GM12878 (cell line): ENCODE measurements at regions not wholly inside any gene's neighbourhood (a gene's known extent, or its start where the extent isn't known, plus 50 kb on each side); places are given as distances from the start of the nearest gene placed in this dataset.

ENCODE experiments used
- ATAC-seq: fragments of 200-7000 bp; cut with Tn5 transposase; 3 replicates; pipeline ENCODE4 v1.9.1; 2020; ENCODE audit warnings: mild to moderate bottlenecking, moderate library complexity
- BruUV-seq: library from RNA; stranded (reverse); fragments of 400-500 nt; replicated peaks from 2 replicates; lab custom pipeline; 2021; lab: Mats Ljungman, UMichigan
- CTCF ChIA-PET: fragments of 300-600 bp; sonication (Branson Sonifier 250); formaldehyde crosslinking; extraction: SDS; loops from one replicate; lab custom pipeline; 2021; ENCODE audit warnings: inconsistent platforms; lab: Yijun Ruan, JAX
- POLR2A ChIA-PET: fragments of 350-600 bp; formaldehyde crosslinking; extraction: SDS; loops from one replicate; lab custom pipeline; 2021; ENCODE audit warnings: inconsistent platforms; lab: Charles Lee
- RAD21 ChIA-PET: fragments of 300-600 bp; sonication (Branson Sonifier 250); formaldehyde crosslinking; loops from one replicate; lab custom pipeline; 2023; ENCODE audit warnings: antibody characterized with exemption; ENCODE audit not compliant: unreplicated experiment; lab: Charles Lee
- SMC1A ChIA-PET: fragments of 300-600 bp; sonication (Branson Sonifier 250); formaldehyde crosslinking; loops from one replicate; lab custom pipeline; 2023; ENCODE audit not compliant: unreplicated experiment, uncharacterized antibody; lab: Charles Lee
- DNase-seq: peaks from one replicate; pipeline ENCODE4 v3.0.0-alpha.2; 2011; ENCODE audit warnings: low read depth, low spot score
- FAIRE-seq: peaks from 3 replicates; lab custom pipeline; 2011; peaks lifted over from hg19 to GRCh38; lab: Jason Lieb, UNC
- H2AFZ ChIP-seq: 2 replicates; pipeline ENCODE4 v1.6.0; 2011; ENCODE audit warnings: low read depth, low read length, control low read depth; ENCODE audit not compliant: control insufficient read depth
- H3K27ac ChIP-seq: 2 replicates; pipeline ENCODE4 v1.5.1; 2011; ENCODE audit warnings: control low read depth; ENCODE audit not compliant: control insufficient read depth, insufficient read depth
- H3K27me3 ChIP-seq, 2 experiments: replicated peaks in 1 of 2; 2 replicates each; pipeline versions ENCODE4 v1.6.0 to v1.6.1; 2011; ENCODE audit warnings: low read length in 1 of 2; ENCODE audit not compliant: control insufficient read depth in 2 of 2, insufficient read depth in 2 of 2
- H3K36me3 ChIP-seq, 2 experiments: 2 replicates each; pipeline ENCODE4 v1.5.1; 2011; ENCODE audit warnings: low read length in 1 of 2; ENCODE audit not compliant: control insufficient read depth in 2 of 2, insufficient read depth in 2 of 2
- H3K4me1 ChIP-seq: 2 replicates; pipeline ENCODE4 v1.6.1; 2011; ENCODE audit warnings: mild to moderate bottlenecking, low read length, moderate library complexity, mixed read lengths; ENCODE audit not compliant: control insufficient read depth, insufficient read depth
- H3K4me2 ChIP-seq: 2 replicates; pipeline ENCODE4 v1.6.0; 2011; ENCODE audit warnings: control low read depth; ENCODE audit not compliant: control insufficient read depth, insufficient read depth
- H3K4me3 ChIP-seq: fragments of 200-600 bp; sonication (generic); 2 replicates; pipeline ENCODE4 v1.5.1; 2016
- H3K79me2 ChIP-seq: 2 replicates; pipeline ENCODE4 v1.6.0; 2011; ENCODE audit warnings: low read length; ENCODE audit not compliant: control insufficient read depth, insufficient read depth
- H3K9ac ChIP-seq: 2 replicates; pipeline ENCODE4 v1.8.0; 2011; ENCODE audit warnings: low read length, control low read depth, mixed read lengths; ENCODE audit not compliant: control insufficient read depth, insufficient read depth
- H3K9me3 ChIP-seq: replicated peaks from 3 replicates; pipeline ENCODE4 v1.5.1; 2011; ENCODE audit warnings: mild to moderate bottlenecking, low read length; ENCODE audit not compliant: control insufficient read depth, insufficient read depth
- H4K20me1 ChIP-seq: 2 replicates; pipeline ENCODE4 v1.6.0; 2011; ENCODE audit not compliant: control insufficient read depth, insufficient read depth
- ATF2 ChIP-seq: IDR thresholded peaks from 2 replicates; pipeline ENCODE4 v1.6.1; 2012; ENCODE audit warnings: low read length, inconsistent platforms
- ATF3 ChIP-seq: IDR thresholded peaks from 2 replicates; pipeline ENCODE4 v1.6.1; 2011; ENCODE audit warnings: low read depth, mild to moderate bottlenecking, low read length, moderate library complexity, borderline replicate concordance; ENCODE audit errors: extremely low read depth
- BMI1 ChIP-seq: fragments of 450-650 bp; IDR thresholded peaks from 2 replicates; pipeline ENCODE4 v1.6.1; 2016; ENCODE audit warnings: mild to moderate bottlenecking, moderate library complexity, borderline replicate concordance
- CBX3 ChIP-seq: fragments of 200-600 bp; sonication (generic); IDR thresholded peaks from 2 replicates; pipeline ENCODE4 v1.6.1; 2016; ENCODE audit warnings: low read depth, borderline replicate concordance
- CBX5 ChIP-seq: sonication (generic); IDR thresholded peaks from 2 replicates; pipeline ENCODE4 v1.6.1; 2016; ENCODE audit warnings: low read depth, moderate library complexity, mild to moderate bottlenecking, inconsistent platforms
- CREM ChIP-seq: IDR thresholded peaks from 2 replicates; pipeline ENCODE4 v1.6.1; 2014; ENCODE audit warnings: antibody characterized with exemption, low read depth
- E2F8 ChIP-seq: fragments of 450-650 bp; IDR thresholded peaks from 2 replicates; pipeline ENCODE4 v1.6.1; 2018; ENCODE audit warnings: mild to moderate bottlenecking, low read depth, moderate library complexity; ENCODE audit not compliant: partially characterized antibody
- ELK1 ChIP-seq: IDR thresholded peaks from 2 replicates; pipeline ENCODE4 v1.6.1; 2012; ENCODE audit warnings: low read depth, low read length, improper control_type of control experiment
- FOXM1 ChIP-seq: IDR thresholded peaks from 2 replicates; pipeline ENCODE4 v1.6.1; 2012; ENCODE audit warnings: low read depth, mild to moderate bottlenecking, inconsistent platforms, low read length, moderate library complexity
- MLLT1 ChIP-seq: fragments of 450-650 bp; IDR thresholded peaks from 2 replicates; pipeline ENCODE4 v1.6.1; 2016; ENCODE audit warnings: mild to moderate bottlenecking
- MTA3 ChIP-seq: IDR thresholded peaks from 2 replicates; pipeline ENCODE4 v1.6.1; 2012; ENCODE audit warnings: low read length, inconsistent platforms, borderline replicate concordance
- NFYA ChIP-seq: IDR thresholded peaks from 2 replicates; pipeline ENCODE4 v1.6.1; 2011; ENCODE audit warnings: low read depth, mild to moderate bottlenecking, low read length, improper control_type of control experiment, borderline replicate concordance
- PAX5 ChIP-seq: IDR thresholded peaks from 2 replicates; pipeline ENCODE4 v1.6.1; 2011; ENCODE audit warnings: low read depth, low read length, borderline replicate concordance
- SMARCA5 ChIP-seq: fragments of 450-650 bp; IDR thresholded peaks from 2 replicates; pipeline ENCODE4 v1.6.1; 2017; ENCODE audit warnings: mild to moderate bottlenecking
- STAT1 ChIP-seq: fragments of 450-650 bp; conservative IDR thresholded peaks from 2 replicates; pipeline ENCODE4 v1.6.1; 2014; ENCODE audit warnings: antibody characterized with exemption, mild to moderate bottlenecking
- STAT3 ChIP-seq: IDR thresholded peaks from 2 replicates; pipeline ENCODE4 v1.6.1; 2011; ENCODE audit warnings: low read depth, low read length, improper control_type of control experiment
- SUPT20H ChIP-seq: IDR thresholded peaks from 2 replicates; pipeline ENCODE4 v1.6.1; 2011; ENCODE audit warnings: low read depth, mild to moderate bottlenecking, low read length, moderate library complexity, borderline replicate concordance; ENCODE audit not compliant: control insufficient read depth
- TBL1XR1 ChIP-seq: IDR thresholded peaks from 2 replicates; pipeline ENCODE4 v1.6.1; 2012; ENCODE audit warnings: low read depth, low read length, improper control_type of control experiment
- TCF12 ChIP-seq: IDR thresholded peaks from 2 replicates; pipeline ENCODE4 v1.6.1; 2011; ENCODE audit warnings: low read depth, mild to moderate bottlenecking, low read length
- WGBS: methylation state at CpG from one replicate; pipeline ENCODE4 v1.1.6; 2016; ENCODE audit warnings: low lambda C conversion rate; ENCODE audit not compliant: insufficient replicate concordance, insufficient coverage; ENCODE audit errors: missing lambda C conversion rate; 5-methylcytosine and 5-hydroxymethylcytosine counted together
- in situ Hi-C: fragments of 300-500 bp; cut with MboI; formaldehyde crosslinking; loops from 9 replicates; pipeline ENCODE4 v1.14.3; 2018; ENCODE audit warnings: mixed read lengths
- intact Hi-C: fragments of 100-400 bp; cut with micrococcal nuclease; formaldehyde crosslinking; loops from one replicate; pipeline ENCODE4 v1.14.2; 2022; ENCODE audit not compliant: unreplicated experiment

GRCh38 chr13:104595511-104595910, 1529.3 kb upstream of the SLC10A2 start:
- ChIA-PET RAD21 (no interaction called here), POLR2A (no interaction called here), CTCF (no interaction called here), SMC1A (no interaction called here)
- no peak for TF ChIP-seq MTA3
- no peak for TF ChIP-seq SMARCA5
- TF ChIP-seq CREM = no peak
- TF ChIP-seq PAX5 = no peak
- TF ChIP-seq BMI1 = no peak
- no peak for TF ChIP-seq ATF3
- no peak for TF ChIP-seq FOXM1
- no peak for TF ChIP-seq STAT3
- no peak for TF ChIP-seq STAT1
- TF ChIP-seq E2F8 = no peak
- TF ChIP-seq MLLT1 = no peak
- no peak for TF ChIP-seq SUPT20H
- no peak for TF ChIP-seq TBL1XR1
- TF ChIP-seq ELK1 = no peak
- TF ChIP-seq ATF2 = no peak
- TF ChIP-seq CBX5 = no peak
- TF ChIP-seq NFYA = no peak
- no peak for TF ChIP-seq TCF12
- TF ChIP-seq CBX3 = no peak
- Histone ChIP-seq H3K4me2 (no peak overlapping the region), H4K20me1 (no peaks in the 10 kb centered on the region), H2AFZ (no peak overlapping the region), H3K27me3 (no peaks in the 10 kb centered on the region), H3K27ac (no peak overlapping the region), H3K9me3 (no peaks in the 10 kb centered on the region), H3K36me3 (no peaks in the 10 kb centered on the region), H3K9ac (no peak overlapping the region), H3K4me1 (no peaks in the 10 kb centered on the region), H3K4me3 (no peak overlapping the region), H3K79me2 (no peaks in the 10 kb centered on the region)
- ATAC-seq = no peak
- BruUV-seq = no TSS peak
- no peak for FAIRE-seq
- intact Hi-C loops (no loop called here), in situ Hi-C loops (no loop called here)
- DNase-seq = no peak
- 0% methylated on average over 3 of the region's 3 CpGs for WGBS
